Activated CD8-positive, alpha-beta T cell treated with anti-CD3 and anti-CD28 coated beads for 36 hours (primary cell): ENCODE measurements at regions not wholly inside any gene's neighbourhood (a gene's known extent, or its start where the extent isn't known, plus 50 kb on each side); places are given as distances from the start of the nearest gene placed in this dataset.

ENCODE experiments used
- ATAC-seq: fragments of 200-7000 bp; cut with Tn5 transposase; one replicate; pipeline ENCODE4 v1.10.0; 2021; ENCODE audit warnings: mild to moderate bottlenecking, moderate library complexity
- CTCF ChIA-PET: fragments of 350-600 bp; sonication (Branson Sonifier 250); formaldehyde crosslinking; loops from one replicate; lab custom pipeline; 2021; ENCODE audit warnings: antibody characterized with exemption; lab: Charles Lee
- POLR2A ChIA-PET: fragments of 350-600 bp; sonication (Branson Sonifier 250); formaldehyde crosslinking; loops from one replicate; lab custom pipeline; 2021; ENCODE audit warnings: antibody characterized with exemption; lab: Charles Lee
- DNase-seq: peaks from one replicate; pipeline ENCODE4 v3.0.0-alpha.2; 2020
- H3K27ac Mint-ChIP-seq: one replicate; pipeline ENCODE4 v1.8.0; 2021; ENCODE audit warnings: mild to moderate bottlenecking, mixed read lengths
- H3K27me3 Mint-ChIP-seq: one replicate; pipeline ENCODE4 v1.8.0; 2021; ENCODE audit warnings: mixed read lengths
- H3K36me3 Mint-ChIP-seq: one replicate; pipeline ENCODE4 v1.8.0; 2021; ENCODE audit warnings: low read depth, mixed read lengths
- H3K4me1 Mint-ChIP-seq: one replicate; pipeline ENCODE4 v1.8.0; 2021; ENCODE audit warnings: low read depth, mixed read lengths
- H3K4me3 Mint-ChIP-seq: one replicate; pipeline ENCODE4 v1.8.0; 2021; ENCODE audit warnings: mild to moderate bottlenecking, moderate library complexity, mixed read lengths
- H3K9me3 Mint-ChIP-seq: one replicate; pipeline ENCODE4 v1.8.0; 2021; ENCODE audit warnings: mixed read lengths
- CTCF ChIP-seq: fragments of 200-600 bp; IDR thresholded peaks from one replicate; pipeline ENCODE4 v1.8.0; 2022; ENCODE audit warnings: antibody characterized with exemption, mild to moderate bottlenecking
- intact Hi-C: fragments of 100-400 bp; cut with micrococcal nuclease; formaldehyde crosslinking; loops from one replicate; pipeline ENCODE4 v1.10.0; 2022

DNA sequence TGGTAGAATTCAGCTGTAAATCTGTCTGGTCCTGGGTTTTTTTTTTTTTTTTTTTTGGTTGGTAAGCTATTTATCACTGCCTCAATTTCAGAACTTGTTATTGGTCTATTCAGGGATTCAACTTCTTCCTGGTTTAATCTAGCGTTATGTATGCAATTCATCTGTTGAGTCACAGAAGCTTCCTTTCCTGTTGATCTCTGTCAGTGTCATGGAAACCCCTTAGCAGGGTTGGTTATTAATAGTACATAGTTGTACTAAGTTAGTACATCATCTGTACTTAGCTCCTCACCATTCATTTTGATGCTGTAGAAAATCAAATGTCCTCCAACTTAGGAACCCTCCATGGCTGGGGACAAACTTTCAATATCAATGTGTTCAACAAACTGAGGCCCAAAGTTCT lies 51.0 kb upstream of the BARHL2 start:
- Mint-ChIP-seq H3K4me3 (no peak overlapping the region), H3K9me3 (no peaks in the 10 kb centered on the region), H3K27ac (no peak overlapping the region), H3K27me3 (peaks cover 28% of the 10 kb centered on the region), H3K36me3 (no peaks in the 10 kb centered on the region), H3K4me1 (peaks cover 5% of the 10 kb centered on the region)
- ChIA-PET POLR2A (no interaction called here), CTCF (interaction anchor here (1.7 kb wide), 1 partner anchor 46 kb away, joined by 4 read pairs; no protein-coding TSS in a partner anchor)
- ATAC-seq (no peak), DNase-seq (no peak)
- no peak for TF ChIP-seq CTCF
- intact Hi-C loops, result no loop called here
